WTC11 (cell line): ENCODE measurements at regions not wholly inside any gene's neighbourhood (a gene's known extent, or its start where the extent isn't known, plus 50 kb on each side); places are given as distances from the start of the nearest gene placed in this dataset.
"Not testable (repeated sequence)": the region's sequence is repeated elsewhere in the genome, so short reads cannot be mapped to it uniquely, and the experiment has no call there.

Experiments used
- TEAD4 ChIP-seq: sonication (generic); formaldehyde crosslinking; IDR thresholded peaks from 2 replicates; pipeline ENCODE4 v1.8.0; 2022; ENCODE audit warnings: mild to moderate bottlenecking, missing genetic modification reagents
- ZNF138 ChIP-seq: sonication (generic); formaldehyde crosslinking; conservative IDR thresholded peaks from 2 replicates; pipeline ENCODE4 v1.8.1; 2022; ENCODE audit warnings: mild to moderate bottlenecking, moderate library complexity, missing genetic modification reagents
- TF ChIP-seq, protein P1 (sequence below): sonication (generic); formaldehyde crosslinking; IDR thresholded peaks from 2 replicates; pipeline ENCODE4 v1.8.1; 2023; ENCODE audit warnings: mild to moderate bottlenecking, moderate library complexity, missing genetic modification reagents
- TF ChIP-seq, protein P2 (sequence below): fragments of 200-600 bp; IDR thresholded peaks from 2 replicates; pipeline ENCODE4 v1.8.0; 2022; ENCODE audit warnings: antibody characterized with exemption
- TF ChIP-seq, protein P3 (sequence below): sonication (generic); formaldehyde crosslinking; IDR thresholded peaks from 2 replicates; pipeline ENCODE4 v1.8.1; 2023; ENCODE audit warnings: mild to moderate bottlenecking, missing genetic modification reagents, borderline replicate concordance
- TF ChIP-seq, protein P4 (sequence below): sonication (generic); formaldehyde crosslinking; IDR thresholded peaks from 2 replicates; pipeline ENCODE4 v1.8.0; 2022; ENCODE audit warnings: mild to moderate bottlenecking, missing genetic modification reagents
- TF ChIP-seq, protein P5 (sequence below): fragments of 250-450 bp; sonication (Bioruptor Pico); IDR thresholded peaks from 2 replicates; pipeline ENCODE4 v1.9.0; 2021; ENCODE audit warnings: mild to moderate bottlenecking

DNA sequence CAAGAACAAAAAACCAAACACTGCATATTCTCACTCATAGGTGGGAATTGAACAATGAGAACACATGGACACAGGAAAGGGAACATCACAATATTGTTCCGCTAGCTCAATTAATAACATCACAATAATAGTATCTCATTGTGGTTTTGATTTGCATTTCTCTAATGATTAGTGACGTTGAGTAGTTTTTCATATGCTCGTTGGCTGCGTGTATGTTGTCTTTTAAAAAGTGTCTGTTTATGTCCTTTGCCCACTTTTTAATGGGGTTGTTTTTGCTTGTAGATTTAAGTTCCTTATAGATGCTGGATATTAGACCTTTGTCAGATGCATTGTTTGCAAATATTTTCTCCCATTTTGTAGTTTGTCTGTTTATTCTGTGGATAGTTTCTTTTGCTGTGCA, 312.9 kb downstream of the DOK5 start:
- not testable (repeated sequence) for TF ChIP-seq ZNF138, TEAD4
- TF ChIP-seq, protein P1, sequence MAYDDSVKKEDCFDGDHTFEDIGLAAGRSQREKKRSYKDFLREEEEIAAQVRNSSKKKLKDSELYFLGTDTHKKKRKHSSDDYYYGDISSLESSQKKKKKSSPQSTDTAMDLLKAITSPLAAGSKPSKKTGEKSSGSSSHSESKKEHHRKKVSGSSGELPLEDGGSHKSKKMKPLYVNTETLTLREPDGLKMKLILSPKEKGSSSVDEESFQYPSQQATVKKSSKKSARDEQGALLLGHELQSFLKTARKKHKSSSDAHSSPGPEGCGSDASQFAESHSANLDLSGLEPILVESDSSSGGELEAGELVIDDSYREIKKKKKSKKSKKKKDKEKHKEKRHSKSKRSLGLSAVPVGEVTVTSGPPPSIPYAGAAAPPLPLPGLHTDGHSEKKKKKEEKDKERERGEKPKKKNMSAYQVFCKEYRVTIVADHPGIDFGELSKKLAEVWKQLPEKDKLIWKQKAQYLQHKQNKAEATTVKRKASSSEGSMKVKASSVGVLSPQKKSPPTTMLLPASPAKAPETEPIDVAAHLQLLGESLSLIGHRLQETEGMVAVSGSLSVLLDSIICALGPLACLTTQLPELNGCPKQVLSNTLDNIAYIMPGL (CRISPR knock-in tag) = not testable (repeated sequence)
- TF ChIP-seq, protein P2, sequence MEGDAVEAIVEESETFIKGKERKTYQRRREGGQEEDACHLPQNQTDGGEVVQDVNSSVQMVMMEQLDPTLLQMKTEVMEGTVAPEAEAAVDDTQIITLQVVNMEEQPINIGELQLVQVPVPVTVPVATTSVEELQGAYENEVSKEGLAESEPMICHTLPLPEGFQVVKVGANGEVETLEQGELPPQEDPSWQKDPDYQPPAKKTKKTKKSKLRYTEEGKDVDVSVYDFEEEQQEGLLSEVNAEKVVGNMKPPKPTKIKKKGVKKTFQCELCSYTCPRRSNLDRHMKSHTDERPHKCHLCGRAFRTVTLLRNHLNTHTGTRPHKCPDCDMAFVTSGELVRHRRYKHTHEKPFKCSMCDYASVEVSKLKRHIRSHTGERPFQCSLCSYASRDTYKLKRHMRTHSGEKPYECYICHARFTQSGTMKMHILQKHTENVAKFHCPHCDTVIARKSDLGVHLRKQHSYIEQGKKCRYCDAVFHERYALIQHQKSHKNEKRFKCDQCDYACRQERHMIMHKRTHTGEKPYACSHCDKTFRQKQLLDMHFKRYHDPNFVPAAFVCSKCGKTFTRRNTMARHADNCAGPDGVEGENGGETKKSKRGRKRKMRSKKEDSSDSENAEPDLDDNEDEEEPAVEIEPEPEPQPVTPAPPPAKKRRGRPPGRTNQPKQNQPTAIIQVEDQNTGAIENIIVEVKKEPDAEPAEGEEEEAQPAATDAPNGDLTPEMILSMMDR = not testable (repeated sequence)
- TF ChIP-seq, protein P3, sequence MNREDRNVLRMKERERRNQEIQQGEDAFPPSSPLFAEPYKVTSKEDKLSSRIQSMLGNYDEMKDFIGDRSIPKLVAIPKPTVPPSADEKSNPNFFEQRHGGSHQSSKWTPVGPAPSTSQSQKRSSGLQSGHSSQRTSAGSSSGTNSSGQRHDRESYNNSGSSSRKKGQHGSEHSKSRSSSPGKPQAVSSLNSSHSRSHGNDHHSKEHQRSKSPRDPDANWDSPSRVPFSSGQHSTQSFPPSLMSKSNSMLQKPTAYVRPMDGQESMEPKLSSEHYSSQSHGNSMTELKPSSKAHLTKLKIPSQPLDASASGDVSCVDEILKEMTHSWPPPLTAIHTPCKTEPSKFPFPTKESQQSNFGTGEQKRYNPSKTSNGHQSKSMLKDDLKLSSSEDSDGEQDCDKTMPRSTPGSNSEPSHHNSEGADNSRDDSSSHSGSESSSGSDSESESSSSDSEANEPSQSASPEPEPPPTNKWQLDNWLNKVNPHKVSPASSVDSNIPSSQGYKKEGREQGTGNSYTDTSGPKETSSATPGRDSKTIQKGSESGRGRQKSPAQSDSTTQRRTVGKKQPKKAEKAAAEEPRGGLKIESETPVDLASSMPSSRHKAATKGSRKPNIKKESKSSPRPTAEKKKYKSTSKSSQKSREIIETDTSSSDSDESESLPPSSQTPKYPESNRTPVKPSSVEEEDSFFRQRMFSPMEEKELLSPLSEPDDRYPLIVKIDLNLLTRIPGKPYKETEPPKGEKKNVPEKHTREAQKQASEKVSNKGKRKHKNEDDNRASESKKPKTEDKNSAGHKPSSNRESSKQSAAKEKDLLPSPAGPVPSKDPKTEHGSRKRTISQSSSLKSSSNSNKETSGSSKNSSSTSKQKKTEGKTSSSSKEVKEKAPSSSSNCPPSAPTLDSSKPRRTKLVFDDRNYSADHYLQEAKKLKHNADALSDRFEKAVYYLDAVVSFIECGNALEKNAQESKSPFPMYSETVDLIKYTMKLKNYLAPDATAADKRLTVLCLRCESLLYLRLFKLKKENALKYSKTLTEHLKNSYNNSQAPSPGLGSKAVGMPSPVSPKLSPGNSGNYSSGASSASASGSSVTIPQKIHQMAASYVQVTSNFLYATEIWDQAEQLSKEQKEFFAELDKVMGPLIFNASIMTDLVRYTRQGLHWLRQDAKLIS (CRISPR knock-in tag) = not testable (repeated sequence)
- TF ChIP-seq, protein P4, sequence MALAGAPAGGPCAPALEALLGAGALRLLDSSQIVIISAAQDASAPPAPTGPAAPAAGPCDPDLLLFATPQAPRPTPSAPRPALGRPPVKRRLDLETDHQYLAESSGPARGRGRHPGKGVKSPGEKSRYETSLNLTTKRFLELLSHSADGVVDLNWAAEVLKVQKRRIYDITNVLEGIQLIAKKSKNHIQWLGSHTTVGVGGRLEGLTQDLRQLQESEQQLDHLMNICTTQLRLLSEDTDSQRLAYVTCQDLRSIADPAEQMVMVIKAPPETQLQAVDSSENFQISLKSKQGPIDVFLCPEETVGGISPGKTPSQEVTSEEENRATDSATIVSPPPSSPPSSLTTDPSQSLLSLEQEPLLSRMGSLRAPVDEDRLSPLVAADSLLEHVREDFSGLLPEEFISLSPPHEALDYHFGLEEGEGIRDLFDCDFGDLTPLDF = not testable (repeated sequence)
- TF ChIP-seq, protein P5, sequence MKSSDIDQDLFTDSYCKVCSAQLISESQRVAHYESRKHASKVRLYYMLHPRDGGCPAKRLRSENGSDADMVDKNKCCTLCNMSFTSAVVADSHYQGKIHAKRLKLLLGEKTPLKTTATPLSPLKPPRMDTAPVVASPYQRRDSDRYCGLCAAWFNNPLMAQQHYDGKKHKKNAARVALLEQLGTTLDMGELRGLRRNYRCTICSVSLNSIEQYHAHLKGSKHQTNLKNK (CRISPR knock-in tag) = not testable (repeated sequence)
